GM21528 (cell line): ENCODE measurements at regions not wholly inside any gene's neighbourhood (a gene's known extent, or its start where the extent isn't known, plus 50 kb on each side); places are given as distances from the start of the nearest gene placed in this dataset.
"Not testable (repeated sequence)": the region's sequence is repeated elsewhere in the genome, so short reads cannot be mapped to it uniquely, and the experiment has no call there.

Source experiments
- ATAC-seq: cut with Tn5 transposase; IDR thresholded peaks from one replicate; pipeline ENCODE4 v1.9.1; 2021; ENCODE audit warnings: mild to moderate bottlenecking, moderate library complexity; ENCODE audit not compliant: unreplicated experiment, low FRiP score

DNA sequence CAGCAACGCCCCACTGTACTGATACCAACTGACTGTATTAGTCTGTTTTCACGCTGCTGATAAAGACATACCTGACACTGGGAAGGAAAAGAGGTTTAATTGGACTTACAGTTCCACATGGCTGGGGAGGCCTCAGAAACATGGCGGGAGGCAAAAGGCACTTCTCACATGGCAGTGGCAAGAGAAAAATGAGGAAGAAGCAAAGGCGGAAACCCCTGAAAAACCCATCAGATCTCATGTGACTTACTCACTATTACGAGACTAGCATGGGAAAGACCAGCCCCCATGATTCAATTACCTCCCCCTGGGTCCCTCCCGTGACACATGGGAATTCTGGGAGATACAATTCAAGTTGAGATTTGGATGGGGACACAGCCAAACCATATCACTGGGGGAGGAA, 110.0 kb upstream of the LNX1 start:
- ATAC-seq, result not testable (repeated sequence)

DNA sequence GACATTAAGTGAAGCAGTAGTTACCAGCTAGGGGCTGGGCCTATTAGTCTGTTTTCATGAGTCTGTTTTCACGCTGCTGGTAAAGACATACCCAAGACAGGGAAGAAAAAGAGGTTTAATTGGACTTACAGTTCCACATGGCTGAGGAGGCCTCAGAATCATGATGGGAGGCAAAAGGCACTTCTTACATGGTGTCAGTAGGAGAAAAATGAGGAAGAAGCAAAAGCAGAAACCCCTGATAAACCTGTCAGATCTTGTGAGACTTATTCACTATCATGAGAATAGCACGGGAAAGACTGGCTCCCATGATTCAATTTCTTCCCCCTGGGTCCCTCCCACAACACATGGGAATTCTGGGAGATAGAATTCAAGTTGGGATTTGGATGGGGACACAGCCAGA, 108.0 kb upstream of the LNX1 start:
- ATAC-seq, result not testable (repeated sequence)

DNA sequence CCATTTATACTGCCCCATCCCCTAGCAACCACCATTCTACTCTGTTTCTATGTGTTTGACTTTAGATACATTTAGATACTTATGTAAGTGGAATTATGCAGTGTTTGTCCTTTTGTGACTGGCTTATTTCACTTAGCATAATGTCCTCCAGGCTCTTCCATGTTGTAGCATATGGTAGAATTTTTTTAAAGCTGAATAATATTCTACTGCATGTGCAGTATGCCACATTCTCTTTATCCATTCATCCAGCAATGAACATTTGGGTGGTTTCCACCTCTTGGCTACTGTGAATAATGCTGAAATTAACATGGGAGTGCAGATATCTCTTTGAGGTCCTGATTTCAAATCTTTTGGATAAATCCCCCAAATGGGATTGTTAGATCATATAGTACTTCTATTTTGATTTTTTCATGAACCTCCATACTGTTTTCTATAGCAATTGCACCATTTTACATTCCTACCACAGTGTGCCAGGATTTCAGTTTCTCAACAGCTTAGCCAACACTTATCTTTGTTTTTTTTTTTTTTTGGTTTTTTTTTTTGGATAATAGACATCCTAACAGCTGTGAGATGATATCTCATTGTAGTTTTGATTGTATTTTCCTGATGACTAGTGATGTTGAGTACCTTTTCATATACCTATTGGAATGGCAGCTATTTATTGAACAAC, 105.9 kb upstream of the LNX1 start:
- ATAC-seq, result no peak

DNA sequence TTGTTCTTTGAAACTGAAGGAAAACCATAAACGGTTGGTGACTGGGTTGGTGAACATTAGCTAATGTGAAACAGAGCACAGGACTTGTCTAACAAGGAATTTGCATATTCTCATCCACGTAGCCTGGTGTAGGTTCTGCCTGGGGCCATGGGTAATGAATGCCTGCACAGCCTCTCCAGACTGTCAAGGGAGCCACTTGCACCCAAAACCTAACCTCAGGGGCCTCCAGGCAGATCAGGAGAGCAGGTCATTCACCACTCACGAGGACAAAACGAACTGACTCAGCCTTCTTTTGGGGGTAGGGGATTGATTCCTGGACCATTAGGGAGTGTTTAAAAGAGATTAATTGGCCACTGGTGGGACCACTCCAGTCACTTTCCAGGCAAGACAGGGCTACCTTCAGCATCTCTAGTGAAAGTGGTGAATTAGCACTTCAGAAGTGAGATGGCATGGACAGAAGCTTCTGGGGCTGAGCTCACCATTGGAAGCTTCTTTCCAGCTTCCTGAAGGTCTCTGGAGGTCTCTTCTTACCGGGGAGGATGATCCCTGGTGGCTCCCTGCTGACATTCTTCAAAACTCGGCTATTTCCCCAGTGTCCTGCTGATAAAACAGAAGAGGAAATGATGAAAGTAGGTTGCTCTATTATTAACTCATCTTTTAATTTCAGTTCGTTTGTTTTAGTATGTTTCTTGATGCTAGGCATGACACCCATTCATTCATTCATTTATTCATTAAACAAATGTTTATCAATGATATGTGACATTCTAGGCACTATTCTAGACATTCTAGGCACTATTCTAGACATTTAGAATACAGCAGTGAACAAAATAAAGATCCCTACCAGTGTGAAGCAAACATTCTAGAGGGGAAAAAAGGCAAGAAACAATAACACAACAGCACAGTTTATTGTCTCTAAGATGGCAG, 104.5 kb upstream of the LNX1 start:
- peak; percentile 76 for ATAC-seq

DNA sequence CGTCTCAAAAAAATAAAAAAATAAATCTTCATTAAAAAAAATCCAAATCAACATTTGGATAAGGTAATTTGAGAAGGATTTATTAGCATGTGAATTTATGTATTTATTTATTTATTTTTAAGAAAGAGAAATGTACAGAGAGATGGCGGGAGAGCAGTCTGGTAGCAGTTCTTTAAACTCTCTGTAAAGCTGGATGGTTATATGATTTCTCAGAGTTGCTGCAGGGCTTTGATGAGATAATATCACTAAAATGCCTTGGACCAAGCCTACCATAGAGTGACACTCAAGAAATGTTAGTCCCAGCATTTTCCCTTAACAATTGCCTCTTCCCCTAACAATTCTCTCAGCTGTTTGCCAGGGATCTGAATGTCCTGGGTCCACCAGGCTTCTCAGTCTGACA, 103.4 kb upstream of the LNX1 start:
- no peak for ATAC-seq

DNA sequence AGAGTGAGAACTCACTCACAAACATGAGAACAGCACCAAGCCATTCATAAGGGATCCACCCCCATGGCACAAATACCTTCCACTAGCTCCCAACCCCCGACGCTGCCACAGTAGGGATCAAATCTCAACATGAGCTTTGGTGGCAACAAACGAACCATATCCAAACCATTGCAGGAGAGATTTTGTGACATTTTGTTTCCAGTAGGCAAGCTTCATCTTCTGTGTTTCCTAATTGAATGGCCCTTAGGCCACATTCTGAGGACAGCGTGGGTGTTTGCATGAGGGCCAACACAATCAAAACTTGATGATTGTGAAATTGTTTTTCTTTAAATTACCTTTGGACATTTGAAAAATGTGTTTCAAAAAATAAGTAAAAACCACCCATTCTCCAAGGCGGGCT, 102.6 kb upstream of the LNX1 start:
- no peak for ATAC-seq

- no peak for ATAC-seq
Measured at GRCh38 chr4:53693408-53693807, 102.1 kb upstream of the LNX1 start.

GRCh38 chr4:53688186-53688790, 97.0 kb upstream of the LNX1 start:
- no peak for ATAC-seq

DNA sequence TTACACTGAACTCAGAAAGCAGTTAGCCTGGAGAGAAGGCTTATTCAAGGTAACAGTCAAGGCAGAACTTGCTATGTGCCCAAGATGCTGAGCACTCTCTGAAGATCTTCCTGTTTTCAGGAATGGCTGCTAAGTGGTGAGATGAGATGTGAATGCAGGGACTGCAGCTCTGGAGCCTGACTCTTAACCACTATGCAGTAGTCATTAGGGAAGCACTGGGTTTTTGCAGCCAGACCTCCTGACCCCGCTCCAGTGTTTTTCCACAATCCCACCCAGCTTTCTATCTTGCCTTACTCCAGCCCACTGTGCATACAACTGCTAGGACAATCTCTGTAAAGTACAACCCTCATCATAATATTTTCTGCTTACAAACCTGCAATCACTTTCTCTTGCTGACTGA, 95.2 kb upstream of the LNX1 start:
- no peak for ATAC-seq

- ATAC-seq, result no peak
Measured at GRCh38 chr4:53684136-53685130, 93.1 kb upstream of the LNX1 start.

GRCh38 chr4:53682908-53683307, 91.6 kb upstream of the LNX1 start:
- ATAC-seq, result no peak

DNA sequence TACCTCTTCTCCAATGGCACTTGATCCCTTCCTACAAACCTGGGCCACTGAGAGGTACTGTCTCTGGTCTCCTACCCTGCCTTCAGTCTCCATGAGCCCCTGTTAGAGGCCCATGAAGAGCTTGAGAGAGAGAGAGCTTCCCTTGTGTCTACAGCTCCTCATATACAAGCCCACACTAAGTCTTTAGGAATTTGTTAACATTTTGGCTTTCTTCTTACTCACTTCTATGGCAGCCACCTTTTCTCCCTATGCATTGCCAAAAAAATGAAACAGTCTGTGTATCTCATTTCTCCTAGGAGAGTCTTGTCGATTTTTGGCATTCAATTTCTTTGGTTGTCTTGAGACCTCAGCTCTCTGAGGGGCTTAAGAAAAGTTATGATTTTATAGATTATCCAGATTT, 90.9 kb upstream of the LNX1 start:
- ATAC-seq, result no peak

DNA sequence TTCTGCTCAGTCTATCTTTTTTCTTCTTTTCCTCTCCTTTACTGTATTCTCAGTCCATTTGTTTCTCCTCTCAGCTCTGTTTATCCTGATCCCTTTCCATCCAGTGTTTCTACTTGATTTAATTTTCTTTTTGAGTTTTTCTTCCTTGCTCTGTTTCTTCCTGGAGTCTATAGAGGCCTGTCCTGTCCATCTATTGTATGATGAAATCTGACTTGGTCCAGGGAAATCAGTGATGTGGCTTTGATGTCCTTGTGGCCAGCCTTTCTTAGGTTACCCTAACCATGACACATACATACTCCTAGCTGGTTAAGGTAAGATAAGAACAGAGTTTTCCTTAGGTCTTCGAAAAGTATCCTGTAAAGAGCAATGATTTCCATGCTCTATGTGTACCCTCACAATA, 89.3 kb upstream of the LNX1 start:
- ATAC-seq, result no peak

GRCh38 chr4:53680168-53680567, 88.9 kb upstream of the LNX1 start:
- ATAC-seq, result no peak

GRCh38 chr4:53676402-53676871, 85.2 kb upstream of the LNX1 start:
- ATAC-seq, result no peak

DNA sequence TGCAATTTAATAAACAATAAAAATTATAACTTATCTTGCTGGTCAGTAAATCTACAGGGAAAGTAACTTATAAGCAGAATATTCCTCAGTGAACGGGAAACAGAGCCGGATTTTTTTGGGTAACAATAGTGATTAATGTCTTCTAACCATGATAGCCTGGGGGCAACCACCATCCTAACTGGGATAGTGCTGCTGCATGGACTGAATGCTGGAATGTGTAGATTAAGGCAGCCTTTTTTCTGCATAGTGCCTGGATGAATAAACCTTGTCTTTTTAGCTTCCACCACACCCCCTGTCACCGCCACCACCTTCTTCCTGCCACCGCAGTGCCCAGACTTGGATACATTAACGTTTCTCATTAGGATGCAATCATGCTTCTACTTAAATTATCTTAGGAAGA, 83.6 kb upstream of the LNX1 start:
- ATAC-seq, result no peak

GRCh38 chr4:53672873-53673272, 81.6 kb upstream of the LNX1 start:
- no peak for ATAC-seq

GRCh38 chr4:53671757-53672156, 80.5 kb upstream of the LNX1 start:
- ATAC-seq, result no peak

- no peak for ATAC-seq
Measured at GRCh38 chr4:53659737-53660136, 68.5 kb upstream of the LNX1 start.

DNA sequence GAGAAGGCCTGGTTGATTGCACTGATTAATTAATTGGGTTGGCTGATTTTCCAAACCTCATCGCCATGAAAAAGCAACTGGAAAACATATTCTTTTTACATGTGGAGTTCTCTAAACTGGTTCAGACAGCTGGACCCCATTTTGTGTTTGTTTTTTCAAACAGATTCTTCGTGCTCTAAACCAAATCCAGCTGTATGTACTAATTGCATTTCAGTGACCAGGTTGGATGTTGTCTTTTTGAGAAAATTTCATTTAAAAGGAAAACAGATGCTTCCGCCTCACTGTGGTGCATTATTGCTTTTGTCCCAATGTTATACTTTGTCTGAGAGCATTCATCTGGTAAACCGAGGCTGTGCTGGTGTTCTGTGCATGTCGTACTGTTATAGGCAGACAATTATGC, 67.8 kb upstream of the LNX1 start:
- no peak for ATAC-seq
